ENCODE measurements at regions not wholly inside any gene's neighbourhood (a gene's known extent, or its start where the extent isn't known, plus 50 kb on each side); places are given as distances from the start of the nearest gene placed in this dataset.
"Not testable (repeated sequence)": the region's sequence is repeated elsewhere in the genome, so short reads cannot be mapped to it uniquely, and the experiment has no call there.

DNA sequence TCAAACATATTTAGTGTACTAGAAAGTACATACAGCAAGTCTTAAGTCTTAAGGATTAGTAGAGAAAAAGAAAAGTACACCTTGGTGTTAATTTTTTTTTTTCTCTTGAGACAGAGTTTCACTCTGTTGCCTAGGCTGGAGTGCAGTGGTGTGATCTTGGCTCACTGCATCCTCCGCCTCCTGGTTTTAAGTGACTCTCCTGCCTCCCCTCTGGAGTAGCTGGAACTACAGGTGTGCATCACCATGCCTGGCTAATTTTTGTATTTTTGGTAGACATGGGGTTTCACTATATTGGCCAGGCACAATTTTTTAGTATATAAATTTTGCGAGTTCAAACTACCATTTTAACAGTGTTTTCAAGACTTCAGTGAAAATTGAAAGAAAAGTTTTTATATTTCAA lies 1941.1 kb upstream of the CDH6 start:
- FAIRE-seq: no peak
- no peak for DNase-seq (ENCODE audit: insufficient read length, low spot score)

DNA sequence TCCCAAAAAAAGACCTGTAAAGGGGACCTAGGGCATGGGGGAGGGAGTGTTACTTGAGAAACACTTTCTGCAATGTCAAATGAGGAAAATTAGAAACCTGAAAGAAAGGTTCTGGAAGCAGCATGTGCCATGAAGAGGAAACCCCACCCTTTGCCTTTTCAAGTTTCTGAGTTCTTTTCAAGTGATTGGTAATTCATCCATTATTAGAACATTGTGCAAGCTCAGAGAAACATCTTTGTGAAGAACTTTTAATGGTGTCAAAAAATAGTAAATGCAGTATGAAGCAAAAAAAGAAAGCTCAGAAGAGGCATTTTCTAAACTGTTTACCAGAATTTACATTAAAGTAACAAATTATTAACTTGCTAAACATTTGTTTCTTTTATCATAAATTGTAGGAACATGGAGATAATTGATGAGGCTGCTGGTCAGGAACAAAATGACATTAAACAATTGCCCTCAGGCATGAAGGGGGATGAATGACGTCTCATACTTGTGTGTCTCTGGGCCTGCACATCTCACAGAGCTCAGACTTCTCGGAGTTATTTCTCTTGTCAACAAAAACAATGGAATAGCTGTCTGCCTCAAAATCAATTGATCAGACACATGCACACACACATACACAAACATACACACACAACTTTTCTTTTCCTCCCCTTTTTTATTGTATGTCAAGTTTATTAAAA lies 1946.0 kb upstream of the CDH6 start:
- no peak for DNase-seq (ENCODE audit: insufficient read length, low spot score)
- FAIRE-seq: no peak

DNA sequence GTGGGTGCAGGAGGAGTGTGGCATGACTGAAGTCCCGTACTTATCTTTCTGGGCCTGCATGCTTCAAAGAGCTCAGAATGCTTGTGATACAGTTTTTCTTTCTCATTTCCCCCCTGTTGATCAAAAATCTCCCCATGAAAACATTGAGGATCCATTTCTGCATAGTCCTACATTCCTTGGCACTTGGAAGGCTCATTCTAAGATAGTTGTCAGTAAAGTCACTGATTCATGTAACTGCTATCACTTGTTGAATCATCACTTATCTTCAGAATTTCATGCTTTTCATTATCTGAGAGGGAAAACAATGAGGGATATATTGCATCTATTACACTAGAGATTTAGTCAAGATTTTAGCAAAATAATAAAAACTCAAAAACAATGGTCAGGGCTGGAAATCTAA lies 1953.1 kb upstream of the CDH6 start:
- peak; percentile 40 for FAIRE-seq

DNA sequence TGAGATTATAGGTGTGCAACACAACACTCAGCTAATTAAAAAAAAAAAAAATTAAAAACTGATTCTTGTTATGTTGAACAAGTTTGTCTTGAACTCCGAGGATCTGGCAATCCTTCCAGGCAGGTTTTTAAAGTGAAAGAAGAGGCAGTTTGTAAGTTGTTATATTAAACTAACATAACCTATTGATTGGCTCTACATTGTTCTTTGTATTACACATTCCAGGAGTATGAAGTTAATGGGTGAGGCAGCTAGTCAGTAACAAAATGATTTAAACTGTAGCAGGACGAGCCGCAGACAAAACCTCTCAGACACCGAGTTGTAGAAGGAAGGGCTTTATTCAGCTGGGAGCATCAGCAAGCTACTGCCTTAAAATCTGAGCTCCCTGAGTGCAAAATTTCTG lies 1953.9 kb upstream of the CDH6 start:
- FAIRE-seq (no peak), DNase-seq (ENCODE audit: insufficient read length, low spot score) (no peak)

More for the DNA sequence above, 1953.1 kb upstream of the CDH6 start:
- no peak for DNase-seq (ENCODE audit: insufficient read length, low spot score)

DNA sequence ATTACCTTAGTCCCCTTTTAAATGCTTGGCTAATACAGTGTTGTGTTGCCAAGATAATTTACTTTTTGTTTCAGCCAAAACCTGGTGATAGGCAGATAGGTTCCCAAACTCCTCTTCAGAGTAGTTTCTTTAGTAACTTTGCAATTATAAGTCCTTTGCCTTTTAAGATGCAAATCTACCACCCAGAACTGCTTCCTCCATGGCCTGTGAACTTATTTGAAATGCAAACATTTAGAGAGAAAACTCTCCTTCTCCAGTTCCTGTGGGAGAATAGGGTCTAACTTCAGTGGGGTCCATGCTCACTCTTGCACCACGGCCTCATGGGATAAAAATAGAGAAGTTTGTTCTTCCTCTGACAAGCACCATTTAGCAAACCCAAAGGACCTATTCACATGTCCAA lies 1955.4 kb upstream of the CDH6 start:
- no peak for FAIRE-seq
- DNase-seq (ENCODE audit: insufficient read length, low spot score): no peak

DNA sequence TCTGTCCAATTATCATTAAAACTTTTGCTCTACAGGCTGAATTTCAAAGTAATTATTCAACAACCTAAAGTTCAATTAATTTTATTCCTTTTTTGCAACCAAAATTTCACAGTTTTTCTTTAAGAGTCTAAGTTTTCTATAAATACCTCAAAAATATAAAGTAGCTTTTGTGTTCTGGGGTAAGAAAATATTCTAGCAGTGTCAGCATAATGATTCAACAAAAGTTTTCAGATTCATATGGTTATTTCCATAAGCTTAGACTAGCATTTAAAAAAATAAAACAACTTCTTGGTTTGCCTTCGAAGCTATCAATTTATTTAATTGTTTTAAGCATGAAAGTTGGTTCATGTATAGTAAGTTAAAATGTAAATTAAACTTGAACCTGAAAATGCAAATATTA lies 1962.3 kb upstream of the CDH6 start:
- DNase-seq (ENCODE audit: insufficient read length, low spot score) (no peak), FAIRE-seq (no peak)

DNA sequence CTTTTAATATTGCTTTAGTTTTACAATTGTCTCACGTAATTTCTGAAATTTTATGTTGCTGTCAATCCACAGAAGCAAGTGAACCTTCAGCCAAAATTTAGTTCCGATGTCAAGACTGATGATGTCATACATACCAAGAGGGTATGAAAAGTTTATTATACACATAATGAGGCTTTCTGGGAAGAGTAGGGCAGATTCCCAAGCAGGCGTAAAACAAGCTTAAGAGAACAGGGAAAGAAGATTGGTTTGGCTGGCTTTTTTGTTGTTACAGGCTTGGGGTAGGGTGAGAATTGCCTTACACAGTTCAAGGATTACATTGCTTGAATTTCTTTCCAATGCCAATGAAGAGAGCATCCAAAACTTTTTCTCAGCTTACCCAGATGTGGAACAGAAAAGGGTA lies 1962.9 kb upstream of the CDH6 start:
- DNase-seq (ENCODE audit: insufficient read length, low spot score): no peak
- FAIRE-seq: no peak

DNA sequence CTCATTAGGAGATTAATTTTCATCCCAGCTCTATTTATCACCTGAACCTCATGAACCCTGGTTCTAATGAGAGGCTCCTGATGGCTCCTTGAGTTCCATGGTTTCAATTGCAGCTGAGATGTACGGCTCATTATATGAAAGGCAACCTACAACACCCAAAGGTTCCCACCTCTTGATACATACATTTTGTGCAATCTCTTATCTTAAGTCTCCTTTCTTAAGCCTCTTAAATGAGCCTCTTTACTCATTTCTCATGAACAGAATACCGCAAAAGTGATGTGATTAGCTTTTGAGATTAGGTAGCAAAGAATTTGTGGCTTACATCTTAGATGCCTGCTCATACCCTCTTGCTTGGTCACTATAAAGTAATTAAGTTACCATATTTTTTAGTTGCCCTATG lies 1964.0 kb upstream of the CDH6 start:
- FAIRE-seq: no peak
- DNase-seq (ENCODE audit: insufficient read length, low spot score): no peak

DNA sequence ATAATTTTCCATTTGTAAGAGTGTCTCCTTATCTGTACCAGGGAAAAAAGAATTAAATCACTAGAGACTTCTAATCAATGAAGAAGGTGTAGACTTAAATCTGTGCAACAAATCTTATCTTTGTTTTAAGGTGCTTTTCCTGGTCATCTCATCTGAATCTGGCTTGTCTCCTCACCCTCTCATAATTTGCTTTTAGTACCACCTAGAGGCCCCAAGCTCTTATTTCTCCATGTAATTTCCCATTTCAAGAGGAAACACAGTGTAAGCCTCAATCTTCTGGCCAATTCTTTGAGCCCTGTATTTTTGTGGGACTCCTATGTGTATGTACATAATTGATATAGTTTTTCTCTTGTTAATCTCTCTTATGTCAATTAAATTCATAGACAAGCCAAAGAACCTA lies 1975.3 kb upstream of the CDH6 start:
- DNase-seq (ENCODE audit: insufficient read length, low spot score) (no peak), FAIRE-seq (no peak)

DNA sequence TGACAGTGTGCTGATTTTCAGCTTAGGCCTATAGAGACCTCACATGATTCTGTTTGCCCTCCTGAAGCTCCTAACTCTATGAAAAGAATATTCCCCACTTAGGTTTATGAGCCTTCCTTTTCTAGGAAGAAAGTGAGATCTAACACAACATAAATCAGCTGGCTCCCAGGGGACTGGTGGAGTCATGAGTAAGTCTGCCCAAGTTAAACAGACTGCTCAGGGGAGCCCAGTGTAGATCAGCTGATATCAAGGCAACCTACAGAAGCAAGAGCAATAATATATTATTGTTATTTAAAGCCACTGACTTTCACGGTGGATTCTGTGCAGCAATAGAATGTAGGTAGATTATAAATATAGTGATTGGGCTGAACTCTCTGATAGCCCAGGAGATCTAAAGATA lies 1978.6 kb upstream of the CDH6 start:
- no peak for DNase-seq (ENCODE audit: insufficient read length, low spot score)
- peak; percentile 51 for FAIRE-seq

DNA sequence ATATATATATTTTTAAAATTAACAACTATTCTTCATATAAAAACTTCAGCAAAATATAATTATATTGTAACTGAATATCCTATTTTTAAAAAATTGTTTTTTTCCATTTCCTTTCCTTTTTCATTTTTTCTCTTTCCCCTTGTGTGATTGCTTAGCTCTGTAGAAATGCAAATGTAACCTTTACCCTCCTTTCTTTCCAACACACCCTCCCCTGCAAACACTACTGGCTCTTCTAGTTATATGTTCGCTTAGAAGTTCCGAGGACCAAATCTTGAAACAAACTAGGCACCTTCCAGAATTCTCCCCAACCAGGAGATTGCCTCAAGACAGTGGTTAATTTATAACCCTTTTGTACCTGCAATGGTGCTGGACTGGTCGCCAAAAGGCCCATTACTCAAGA lies 1980.0 kb upstream of the CDH6 start:
- DNase-seq (ENCODE audit: insufficient read length, low spot score) (no peak), FAIRE-seq (no peak)

DNA sequence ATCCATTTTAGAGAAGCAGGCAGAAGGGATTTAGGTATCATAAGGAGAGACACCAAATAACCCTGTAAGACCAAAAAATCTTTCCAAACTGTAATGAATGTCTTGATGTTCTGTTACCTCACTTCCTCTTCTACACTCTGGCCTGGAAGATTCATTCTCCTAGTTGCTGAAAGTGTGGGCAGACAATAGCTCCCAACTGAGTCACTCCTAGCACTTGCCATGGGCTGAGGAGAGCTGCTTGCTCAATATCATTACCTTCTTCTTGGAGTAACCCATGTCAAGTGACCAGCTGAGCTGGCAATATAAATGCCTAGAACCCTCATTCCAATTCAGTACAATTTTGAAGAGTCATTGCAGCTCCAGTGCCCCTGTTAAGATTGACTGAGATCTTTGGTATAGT lies 1985.5 kb upstream of the CDH6 start:
- FAIRE-seq: peak; percentile 4
- no peak for DNase-seq (ENCODE audit: insufficient read length, low spot score)

DNA sequence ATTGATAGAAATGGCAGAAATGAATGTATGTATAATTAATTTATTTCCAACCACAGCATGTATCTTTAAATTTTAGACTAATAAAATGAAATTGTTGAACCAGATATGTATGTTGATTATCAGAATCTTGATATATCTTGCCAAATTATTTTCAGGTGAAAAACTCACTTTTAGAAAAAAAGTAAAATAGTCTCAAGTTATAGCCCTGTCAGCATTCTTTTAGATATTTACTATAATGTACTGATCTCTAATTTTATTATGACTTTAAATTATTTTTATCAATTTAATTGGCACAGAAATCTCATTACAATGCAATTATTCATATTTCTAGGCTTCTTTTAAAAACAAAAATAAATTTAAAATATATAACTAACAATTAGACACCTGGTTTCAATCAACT lies 1990.4 kb upstream of the CDH6 start:
- FAIRE-seq (no peak), DNase-seq (ENCODE audit: insufficient read length, low spot score) (no peak)

DNA sequence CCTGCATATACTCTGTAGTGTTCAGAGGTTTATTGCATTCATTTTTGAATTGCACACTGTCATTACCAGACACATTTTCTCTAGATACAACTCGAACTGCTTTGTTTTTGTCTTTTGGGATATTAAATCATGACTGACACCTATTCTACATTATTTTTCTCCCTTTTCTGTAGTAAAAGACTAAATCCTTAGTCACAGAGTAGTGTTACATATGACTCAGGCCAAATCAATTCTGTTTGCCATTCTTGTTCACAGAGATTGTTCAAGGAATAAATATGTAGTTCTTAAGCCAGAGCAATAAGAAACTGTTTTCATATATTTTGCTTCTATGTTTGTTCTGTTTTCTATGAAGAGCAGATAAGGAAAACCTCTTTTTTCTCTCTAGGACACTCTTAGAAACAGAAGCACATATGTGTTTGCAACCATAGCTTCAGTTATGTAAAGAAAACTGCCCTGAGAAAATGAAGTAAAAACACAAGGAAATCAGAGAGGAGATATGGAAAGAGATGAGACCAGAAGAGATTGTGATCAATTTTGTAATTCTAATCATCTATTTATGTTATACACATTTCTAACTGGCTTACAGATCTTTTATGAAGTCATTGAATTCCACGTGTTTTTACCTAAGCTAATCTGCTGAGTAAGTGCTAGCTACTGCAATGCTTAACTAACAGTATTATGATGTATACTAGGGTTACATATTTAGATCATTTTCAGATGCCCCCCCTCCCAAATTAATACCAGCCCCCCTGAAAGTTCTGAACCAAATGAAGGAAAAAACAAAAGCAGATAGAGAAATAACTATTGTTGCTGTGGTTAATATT lies 1995.6 kb upstream of the CDH6 start:
- FAIRE-seq (peak; percentile 70), DNase-seq (ENCODE audit: insufficient read length, low spot score) (peak; percentile 57)

DNA sequence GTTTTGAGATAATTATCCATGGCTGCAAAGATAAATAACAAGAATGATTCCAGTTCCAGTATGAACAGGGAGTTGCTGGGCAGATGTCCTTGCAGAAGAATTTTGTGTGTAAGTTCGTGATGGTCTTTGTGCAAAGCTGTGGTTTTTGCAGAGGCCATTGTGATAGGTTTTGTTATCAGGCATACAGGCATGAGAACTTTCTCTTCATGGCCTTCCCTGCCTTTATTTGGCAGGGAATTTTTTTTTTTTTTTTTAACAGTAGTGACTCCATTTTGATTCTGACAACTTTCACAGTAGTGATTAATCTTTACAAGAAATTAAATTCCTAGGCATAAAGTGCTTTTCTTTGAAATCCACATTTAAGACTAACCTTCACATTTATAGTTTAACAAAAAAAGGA lies 1999.5 kb upstream of the CDH6 start:
- DNase-seq (ENCODE audit: insufficient read length, low spot score) (no peak), FAIRE-seq (no peak)

DNA sequence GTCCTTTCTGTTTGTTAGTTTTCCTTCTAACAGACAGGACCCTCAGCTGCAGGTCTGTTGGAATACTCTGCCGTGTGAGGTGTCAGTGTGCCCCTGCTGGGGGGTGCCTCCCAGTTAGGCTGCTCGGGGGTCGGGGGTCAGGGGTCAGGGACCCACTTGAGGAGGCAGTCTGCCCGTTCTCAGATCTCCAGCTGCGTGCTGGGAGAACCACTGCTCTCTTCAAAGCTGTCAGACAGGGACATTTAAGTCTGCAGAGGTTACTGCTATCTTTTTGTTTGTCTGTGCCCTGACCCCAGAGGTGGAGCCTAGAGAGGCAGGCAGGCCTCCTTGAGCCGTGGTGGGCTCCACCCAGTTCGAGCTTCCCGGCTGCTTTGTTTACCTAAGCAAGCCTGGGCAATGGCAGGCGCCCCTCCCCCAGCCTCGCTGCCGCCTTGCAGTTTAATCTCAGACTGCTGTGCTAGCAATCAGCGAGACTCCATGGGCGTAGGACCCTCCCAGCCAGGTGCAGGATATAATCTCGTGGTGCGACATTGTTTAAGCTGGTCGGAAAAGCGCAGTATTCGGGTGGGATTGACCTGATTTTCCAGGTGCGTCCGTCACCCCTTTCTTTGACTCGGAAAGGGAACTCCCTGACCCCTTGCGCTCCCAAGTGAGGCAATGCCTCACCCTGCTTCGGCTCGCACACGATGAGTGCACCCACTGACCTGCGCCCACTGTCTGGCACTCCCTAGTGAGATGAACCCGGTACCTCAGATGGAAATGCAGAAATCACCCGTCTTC lies 2002.0 kb upstream of the CDH6 start:
- peak; percentile 36 for FAIRE-seq
- DNase-seq (ENCODE audit: insufficient read length, low spot score): not testable (repeated sequence)

DNA sequence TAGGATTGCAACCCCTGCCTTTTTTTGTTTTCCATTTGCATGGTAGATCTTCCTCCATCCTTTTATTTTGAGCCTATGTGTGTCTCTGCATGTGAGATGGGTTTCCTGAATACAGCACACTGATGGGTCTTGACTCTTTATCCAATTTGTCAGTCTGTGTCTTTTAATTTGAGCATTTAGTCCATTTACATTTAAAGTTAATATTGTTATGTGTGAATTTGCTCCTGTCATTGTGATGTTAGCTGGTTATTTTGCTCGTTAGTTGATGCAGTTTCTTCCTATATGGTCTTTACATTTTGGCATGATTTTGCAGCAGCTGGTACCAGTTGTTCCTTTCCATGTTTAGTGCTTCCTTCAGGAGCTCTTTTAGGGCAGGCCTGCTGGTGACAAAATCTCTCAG lies 2003.1 kb upstream of the CDH6 start:
- not testable (repeated sequence) for DNase-seq (ENCODE audit: insufficient read length, low spot score); FAIRE-seq

DNA sequence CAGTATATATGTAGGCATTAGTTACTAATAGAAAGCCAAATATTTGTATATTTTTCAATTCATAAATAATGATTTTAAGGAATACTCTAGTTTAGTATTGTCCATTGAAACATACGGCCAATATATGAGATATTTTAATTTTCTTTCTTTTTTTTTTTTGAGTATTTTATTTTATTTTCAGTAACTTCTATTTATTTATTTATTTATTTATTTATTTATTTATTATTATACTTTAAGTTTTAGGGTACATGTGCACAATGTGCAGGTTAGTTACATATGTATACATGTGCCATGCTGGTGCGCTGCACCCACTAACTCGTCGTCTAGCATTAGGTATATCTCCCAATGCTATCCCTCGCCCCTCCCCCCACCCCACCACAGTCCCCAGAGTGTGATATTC lies 2007.1 kb upstream of the CDH6 start:
- FAIRE-seq; DNase-seq (ENCODE audit: insufficient read length, low spot score): not testable (repeated sequence)

DNA sequence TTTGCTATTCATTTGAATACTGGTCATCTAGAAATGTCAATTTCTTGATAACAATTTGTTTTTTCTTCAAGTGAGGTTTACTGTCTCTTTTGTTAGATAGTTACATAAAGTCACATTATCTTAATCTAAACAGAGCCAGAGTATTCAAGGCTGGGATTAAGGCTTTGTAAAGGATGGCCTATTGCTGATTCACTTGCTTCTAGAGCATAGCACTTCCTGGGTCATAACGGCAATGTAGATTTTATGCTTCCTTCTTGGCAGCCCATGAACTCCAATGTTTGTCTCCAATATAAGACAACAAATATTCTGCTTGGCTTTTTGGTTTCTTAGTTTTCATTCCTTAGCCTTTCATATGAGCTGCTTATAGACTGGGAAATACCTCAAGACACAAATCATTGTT lies 2007.9 kb upstream of the CDH6 start:
- DNase-seq (ENCODE audit: insufficient read length, low spot score): no peak

DNA sequence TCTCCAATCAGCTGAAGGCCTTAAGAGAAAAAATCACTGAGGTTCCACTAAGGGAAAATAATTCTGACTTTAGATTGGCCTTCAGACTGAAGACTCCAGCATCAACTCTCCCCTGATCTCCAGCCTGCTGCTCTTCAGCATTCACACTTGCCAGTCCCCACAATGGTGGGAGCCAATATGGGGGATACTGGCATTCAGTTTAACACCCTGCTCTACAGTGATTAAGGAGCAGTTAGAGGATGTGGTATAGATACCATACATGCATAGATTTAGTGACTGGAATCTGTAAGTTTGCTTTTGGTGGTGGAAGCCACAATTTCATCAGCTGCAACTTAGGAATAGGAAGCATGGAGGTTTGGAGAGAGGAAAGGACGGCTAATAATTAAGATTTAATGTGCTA lies 2017.7 kb upstream of the CDH6 start:
- FAIRE-seq (peak; percentile 4), DNase-seq (ENCODE audit: insufficient read length, low spot score) (no peak)

More for the DNA sequence above, 2007.9 kb upstream of the CDH6 start:
- no peak for FAIRE-seq

DNA sequence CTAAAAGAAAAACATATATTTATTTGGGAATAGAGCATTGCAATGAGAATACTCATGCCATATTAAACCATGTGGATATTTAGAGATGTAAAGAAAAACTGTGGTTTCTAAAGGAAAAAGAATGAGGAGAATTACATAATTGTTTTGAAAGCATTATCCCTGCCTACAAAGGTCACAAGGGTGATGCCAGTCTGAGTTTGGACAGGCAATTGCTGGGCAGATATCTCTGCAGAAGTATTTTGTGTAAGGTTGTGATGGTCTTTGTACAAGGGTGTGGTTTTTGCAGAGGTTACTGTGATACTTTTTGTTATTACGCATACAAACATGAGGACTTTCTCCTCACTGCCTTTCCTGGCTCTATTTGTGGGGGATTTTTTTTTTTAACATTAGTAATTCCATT lies 2022.9 kb upstream of the CDH6 start:
- no peak for FAIRE-seq
- no peak for DNase-seq (ENCODE audit: insufficient read length, low spot score)
